ENCODE measurements at regions not wholly inside any gene's neighbourhood (a gene's known extent, or its start where the extent isn't known, plus 50 kb on each side); places are given as distances from the start of the nearest gene placed in this dataset.

- H3K9ac ChIP-seq: no peak overlapping the region
- H3K4me3 ChIP-seq: no peak overlapping the region
- no peaks in the 10 kb centered on the region for H3K9me3 ChIP-seq (replicated peaks in 1 of 11)
- no peaks in the 10 kb centered on the region for H3K27me3 ChIP-seq
- no peak overlapping the region for H3K4me2 ChIP-seq
- H4K20me1 ChIP-seq: no peaks in the 10 kb centered on the region
- no peaks in the 10 kb centered on the region for H3K36me3 ChIP-seq
- no peaks in the 10 kb centered on the region for H3K4me1 ChIP-seq
- no peak overlapping the region for H3K27ac ChIP-seq
- TF ChIP-seq Cebpa-rat (IDR thresholded peaks at IDR 0.05): no peak
These were observed 518.3 kb upstream of the ZFP42 start for GRCh38 chr4:187477224-187477623.

GRCh38 chr4:187478292-187479140 is 517.1 kb upstream of the ZFP42 start:
- H3K27me3 ChIP-seq: no peaks in the 10 kb centered on the region
- no peak overlapping the region for H3K27ac ChIP-seq
- TF ChIP-seq Cebpa-rat (IDR thresholded peaks at IDR 0.05): no peak

GRCh38 chr4:187479511-187479910 is 516.1 kb upstream of the ZFP42 start:
- Histone ChIP-seq H3K9ac (no peak overlapping the region), H3K9me3 (replicated peaks in 1 of 11) (no peaks in the 10 kb centered on the region), H3K27ac (no peak overlapping the region), H4K20me1 (no peaks in the 10 kb centered on the region), H3K4me2 (no peak overlapping the region), H3K4me1 (no peaks in the 10 kb centered on the region), H3K27me3 (no peaks in the 10 kb centered on the region), H3K36me3 (no peaks in the 10 kb centered on the region), H3K4me3 (no peak overlapping the region)
- no peak for TF ChIP-seq Cebpa-rat (IDR thresholded peaks at IDR 0.05)

More at GRCh38 chr4:187478292-187479140, 517.1 kb upstream of the ZFP42 start:
- H3K36me3 ChIP-seq: no peaks in the 10 kb centered on the region
- H3K4me1 ChIP-seq: no peaks in the 10 kb centered on the region
- H3K9ac ChIP-seq: no peak overlapping the region
- no peaks in the 10 kb centered on the region for H3K9me3 ChIP-seq (replicated peaks in 1 of 11)
- no peak overlapping the region for H3K4me2 ChIP-seq
- H4K20me1 ChIP-seq: no peaks in the 10 kb centered on the region
- no peak overlapping the region for H3K4me3 ChIP-seq

- no peak for TF ChIP-seq Cebpa-rat (IDR thresholded peaks at IDR 0.05)
- Histone ChIP-seq H3K4me2 (no peak overlapping the region), H3K27ac (no peak overlapping the region), H3K4me1 (no peaks in the 10 kb centered on the region), H3K9me3 (replicated peaks in 1 of 11) (no peaks in the 10 kb centered on the region), H3K36me3 (no peaks in the 10 kb centered on the region), H3K4me3 (no peak overlapping the region), H3K9ac (no peak overlapping the region), H3K27me3 (no peaks in the 10 kb centered on the region), H4K20me1 (no peaks in the 10 kb centered on the region)
These were observed 515.1 kb upstream of the ZFP42 start for GRCh38 chr4:187480146-187481145.

GRCh38 chr4:187484186-187484585 is 511.4 kb upstream of the ZFP42 start:
- Histone ChIP-seq H4K20me1 (no peaks in the 10 kb centered on the region), H3K9me3 (replicated peaks in 1 of 11) (peaks cover 17 to 27% (median 19%) of the 10 kb centered on the region in 11 experiments), H3K27me3 (no peaks in the 10 kb centered on the region), H3K4me3 (no peak overlapping the region), H3K27ac (no peak overlapping the region), H3K4me2 (no peak overlapping the region), H3K4me1 (no peaks in the 10 kb centered on the region), H3K36me3 (no peaks in the 10 kb centered on the region), H3K9ac (no peak overlapping the region)
- no peak for TF ChIP-seq Cebpa-rat (IDR thresholded peaks at IDR 0.05)

GRCh38 chr4:187485676-187486075 is 509.9 kb upstream of the ZFP42 start:
- Histone ChIP-seq H3K27me3 (no peaks in the 10 kb centered on the region), H3K9ac (no peak overlapping the region), H4K20me1 (no peaks in the 10 kb centered on the region), H3K27ac (no peak overlapping the region), H3K4me2 (no peak overlapping the region), H3K9me3 (replicated peaks in 1 of 11) (peaks cover 24 to 42% (median 30%) of the 10 kb centered on the region in 11 experiments), H3K36me3 (no peaks in the 10 kb centered on the region), H3K4me3 (no peak overlapping the region), H3K4me1 (no peaks in the 10 kb centered on the region)
- TF ChIP-seq Cebpa-rat (IDR thresholded peaks at IDR 0.05): no peak

- no peak for TF ChIP-seq Cebpa-rat (IDR thresholded peaks at IDR 0.05)
- no peak overlapping the region for H3K27ac ChIP-seq
- H3K4me2 ChIP-seq: no peak overlapping the region
- no peak overlapping the region for H3K9ac ChIP-seq
- no peak overlapping the region for H3K4me3 ChIP-seq
- peaks cover 24 to 51% (median 34%) of the 10 kb centered on the region in 11 experiments for H3K9me3 ChIP-seq (replicated peaks in 1 of 11)
- H3K36me3 ChIP-seq: no peaks in the 10 kb centered on the region
- no peaks in the 10 kb centered on the region for H4K20me1 ChIP-seq
- H3K4me1 ChIP-seq: peaks cover 0 to 6% (median 1%) of the 10 kb centered on the region in 10 experiments; a peak in 7 of 20 replicates
- no peaks in the 10 kb centered on the region for H3K27me3 ChIP-seq
These were observed 504.3 kb upstream of the ZFP42 start for GRCh38 chr4:187491286-187491685.

- peaks cover 0 to 10% (median 1%) of the 10 kb centered on the region in 10 experiments; a peak in 7 of 20 replicates for H3K4me1 ChIP-seq
- H3K9me3 ChIP-seq (replicated peaks in 1 of 11): peaks cover 24 to 47% (median 32%) of the 10 kb centered on the region in 11 experiments
- H4K20me1 ChIP-seq: no peaks in the 10 kb centered on the region
- no peak overlapping the region for H3K4me2 ChIP-seq
- H3K9ac ChIP-seq: no peak overlapping the region
- no peak for TF ChIP-seq Cebpa-rat (IDR thresholded peaks at IDR 0.05)
- no peaks in the 10 kb centered on the region for H3K27me3 ChIP-seq
- H3K36me3 ChIP-seq: no peaks in the 10 kb centered on the region
- H3K4me3 ChIP-seq: no peak overlapping the region
- H3K27ac ChIP-seq: no peak overlapping the region
These were observed 503.6 kb upstream of the ZFP42 start for GRCh38 chr4:187491959-187492358.

- Histone ChIP-seq H3K27me3 (no peaks in the 10 kb centered on the region), H3K4me3 (no peak overlapping the region), H3K4me2 (peak overlapping the region in 1 of 11 experiments; percentile 41; a peak in 4 of 22 replicates), H3K4me1 (peaks cover 0 to 10% (median 1%) of the 10 kb centered on the region in 10 experiments; a peak in 7 of 20 replicates), H3K9ac (no peak overlapping the region), H3K9me3 (replicated peaks in 1 of 11) (peaks cover 11 to 30% (median 16%) of the 10 kb centered on the region in 11 experiments; a peak in 21 of 22 replicates), H3K36me3 (no peaks in the 10 kb centered on the region), H3K27ac (no peak overlapping the region), H4K20me1 (no peaks in the 10 kb centered on the region)
- no peak for TF ChIP-seq Cebpa-rat (IDR thresholded peaks at IDR 0.05)
These were observed 501.9 kb upstream of the ZFP42 start for GRCh38 chr4:187493661-187494060.

Data from BLaER1 treated with 17β-estradiol and CSF1 and Interleukin-3, amounts not matched to agents 10 nM and 100 nM (cell line).